H7 (cell line): ENCODE measurements at regions not wholly inside any gene's neighbourhood (a gene's known extent, or its start where the extent isn't known, plus 50 kb on each side); places are given as distances from the start of the nearest gene placed in this dataset.
"Not testable (repeated sequence)": the region's sequence is repeated elsewhere in the genome, so short reads cannot be mapped to it uniquely, and the experiment has no call there.

ENCODE experiments used
- DNase-seq: peaks from one replicate; pipeline ENCODE4 v3.0.0; 2012
- H3K27me3 ChIP-seq: 2 replicates; pipeline ENCODE4 v1.6.0; 2011; ENCODE audit warnings: mild to moderate bottlenecking, low read length; ENCODE audit not compliant: control insufficient read depth, insufficient read depth
- H3K36me3 ChIP-seq: replicated peaks from 2 replicates; pipeline ENCODE4 v1.5.1; 2011; ENCODE audit warnings: low read length; ENCODE audit not compliant: control insufficient read depth, insufficient read depth
- H3K4me3 ChIP-seq: 2 replicates; pipeline ENCODE4 v1.5.1; 2011; ENCODE audit warnings: low read depth, mild to moderate bottlenecking, control low read depth, low read length, moderate library complexity; ENCODE audit not compliant: insufficient read depth

DNA sequence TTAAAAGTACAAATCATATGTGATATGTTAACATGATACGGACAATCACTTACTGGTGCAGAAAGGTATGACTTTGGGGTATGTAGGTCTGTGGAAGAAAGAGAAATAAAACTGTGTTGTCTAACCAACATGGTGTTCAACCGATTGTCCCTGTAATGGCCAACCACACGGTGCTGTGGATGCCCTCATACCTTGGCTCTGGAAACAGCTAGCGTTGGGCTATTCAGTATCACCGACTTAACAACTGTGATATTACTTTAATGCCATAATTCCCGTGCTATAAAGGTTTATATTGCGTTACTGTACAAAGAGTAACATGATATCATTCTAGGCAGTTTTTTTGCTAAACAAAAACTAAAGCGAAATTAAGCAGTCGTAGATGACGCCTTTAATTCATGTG, 448.3 kb downstream of the EFNB2 start:
- H3K4me3 ChIP-seq, result no peak overlapping the region
- DNase-seq, result no peak
- H3K36me3 ChIP-seq, result no peaks in the 10 kb centered on the region
- no peaks in the 10 kb centered on the region for H3K27me3 ChIP-seq

DNA sequence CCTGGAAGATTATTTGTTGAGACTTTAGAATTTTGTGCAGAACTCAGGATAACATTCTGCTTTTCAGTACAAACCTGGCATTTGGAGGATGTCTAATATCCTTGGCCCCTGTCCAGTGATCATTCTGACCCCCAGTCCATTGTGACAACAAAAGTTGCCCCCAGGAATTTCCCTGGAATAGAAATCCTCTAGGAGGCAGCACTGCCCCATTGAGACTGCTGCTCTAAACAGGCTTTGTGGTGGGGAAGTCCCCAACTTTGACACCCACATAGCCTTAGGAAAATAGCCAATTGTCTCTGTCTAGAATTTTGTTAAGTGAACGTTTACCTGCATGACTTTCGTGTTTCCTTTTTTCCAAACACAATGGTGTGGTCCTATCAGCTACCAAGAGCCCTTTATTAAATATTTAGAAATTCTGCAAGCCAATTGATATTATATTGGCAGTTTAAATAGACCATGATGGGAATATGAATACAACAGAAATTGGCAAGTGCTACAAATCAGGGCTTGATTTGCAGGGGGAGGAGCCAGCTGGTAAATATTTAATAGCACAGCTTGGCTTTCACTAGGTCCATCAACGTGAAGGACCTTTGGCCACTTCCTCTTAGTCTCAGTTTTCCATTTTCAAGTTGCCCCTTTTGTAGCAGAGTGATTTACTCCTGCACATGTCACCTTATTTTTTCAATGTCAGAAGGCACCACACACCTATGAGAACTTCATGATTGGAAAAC, 451.7 kb downstream of the EFNB2 start:
- no peak overlapping the region for H3K4me3 ChIP-seq
- H3K27me3 ChIP-seq, result no peaks in the 10 kb centered on the region
- DNase-seq, result peak; percentile 70
- no peaks in the 10 kb centered on the region for H3K36me3 ChIP-seq

DNA sequence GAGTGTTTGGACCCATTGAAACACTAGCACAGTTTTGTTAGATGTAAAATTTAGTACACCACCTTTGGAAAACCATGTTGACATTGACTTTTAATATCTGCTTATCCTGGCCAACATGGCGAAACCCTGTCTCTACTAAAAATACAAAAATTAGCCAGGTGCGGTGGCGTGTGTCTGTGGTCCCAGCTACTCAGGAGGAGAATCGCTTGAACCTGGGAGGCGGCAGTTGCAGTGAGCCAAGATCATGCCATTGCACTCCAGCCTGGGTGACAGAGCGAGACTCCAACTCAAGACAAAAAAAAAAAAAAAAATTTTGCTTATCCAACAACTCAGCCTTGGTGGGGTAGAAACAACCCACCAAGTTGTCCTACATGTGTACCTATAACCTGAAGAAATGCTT, 454.2 kb downstream of the EFNB2 start:
- not testable (repeated sequence) for H3K27me3 ChIP-seq, H3K36me3 ChIP-seq, H3K4me3 ChIP-seq, DNase-seq

DNA sequence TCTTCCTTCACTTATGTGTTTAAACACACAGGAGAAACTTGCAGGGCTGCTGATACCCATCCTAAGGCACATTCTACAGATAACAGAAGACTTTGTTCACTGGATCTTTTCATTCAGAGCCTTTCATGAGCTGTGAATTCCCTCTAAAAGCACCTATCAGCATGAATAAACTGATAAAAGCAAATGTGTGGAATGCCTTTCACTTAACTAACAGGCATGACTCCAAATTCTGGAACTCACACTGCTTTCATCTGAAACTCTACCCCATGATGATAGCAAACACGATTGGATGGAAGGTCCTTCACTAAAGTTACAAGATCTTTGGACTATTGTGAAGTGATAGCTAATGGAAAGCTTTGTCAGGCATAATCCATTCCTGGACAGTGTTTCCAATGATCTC, 457.3 kb downstream of the EFNB2 start:
- DNase-seq, result no peak
- H3K27me3 ChIP-seq, result no peaks in the 10 kb centered on the region

DNA sequence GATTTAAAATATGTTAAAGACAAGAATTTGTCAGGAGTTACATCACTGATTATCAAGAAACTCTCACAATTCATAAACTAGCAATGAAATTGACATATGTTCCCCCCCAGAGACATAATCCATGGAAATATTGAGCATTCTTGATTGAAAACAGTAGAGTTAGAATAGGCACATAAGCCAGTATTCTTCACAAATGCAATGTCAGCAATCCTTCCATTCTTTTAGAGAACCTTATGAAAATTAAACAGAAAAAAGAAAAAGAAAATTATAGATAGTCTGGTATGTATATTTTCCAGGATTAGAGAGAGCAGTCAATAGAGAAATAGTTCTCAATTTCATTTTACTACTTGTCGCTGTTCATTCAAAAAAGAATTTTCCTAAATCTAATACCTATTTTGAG, 458.4 kb downstream of the EFNB2 start:
- Histone ChIP-seq H3K4me3 (no peak overlapping the region), H3K36me3 (no peaks in the 10 kb centered on the region), H3K27me3 (no peaks in the 10 kb centered on the region)
- DNase-seq, result no peak

More for the DNA sequence above, 457.3 kb downstream of the EFNB2 start:
- H3K36me3 ChIP-seq, result no peaks in the 10 kb centered on the region
- H3K4me3 ChIP-seq, result no peak overlapping the region

DNA sequence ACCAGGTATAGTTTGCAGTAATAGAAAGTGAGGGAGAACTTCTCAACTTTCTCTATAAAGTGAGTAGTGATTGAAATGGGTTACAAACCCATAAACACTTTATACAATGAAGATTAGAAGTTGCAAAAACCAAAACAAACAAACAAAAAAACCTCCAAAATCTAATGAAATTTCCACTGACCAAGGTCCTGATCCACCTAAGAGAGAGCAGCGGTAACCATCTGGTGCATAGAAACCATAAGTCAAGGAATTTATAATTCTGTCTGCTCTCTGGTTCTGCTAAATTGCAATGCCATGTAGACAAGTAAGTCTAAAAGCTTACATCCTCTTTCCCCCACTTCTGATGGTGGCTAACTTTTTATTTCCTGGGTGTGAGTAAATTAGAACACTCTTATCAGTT, 463.4 kb downstream of the EFNB2 start:
- H3K27me3 ChIP-seq, result no peaks in the 10 kb centered on the region
- H3K4me3 ChIP-seq, result no peak overlapping the region
- H3K36me3 ChIP-seq, result no peaks in the 10 kb centered on the region
- DNase-seq, result no peak

DNA sequence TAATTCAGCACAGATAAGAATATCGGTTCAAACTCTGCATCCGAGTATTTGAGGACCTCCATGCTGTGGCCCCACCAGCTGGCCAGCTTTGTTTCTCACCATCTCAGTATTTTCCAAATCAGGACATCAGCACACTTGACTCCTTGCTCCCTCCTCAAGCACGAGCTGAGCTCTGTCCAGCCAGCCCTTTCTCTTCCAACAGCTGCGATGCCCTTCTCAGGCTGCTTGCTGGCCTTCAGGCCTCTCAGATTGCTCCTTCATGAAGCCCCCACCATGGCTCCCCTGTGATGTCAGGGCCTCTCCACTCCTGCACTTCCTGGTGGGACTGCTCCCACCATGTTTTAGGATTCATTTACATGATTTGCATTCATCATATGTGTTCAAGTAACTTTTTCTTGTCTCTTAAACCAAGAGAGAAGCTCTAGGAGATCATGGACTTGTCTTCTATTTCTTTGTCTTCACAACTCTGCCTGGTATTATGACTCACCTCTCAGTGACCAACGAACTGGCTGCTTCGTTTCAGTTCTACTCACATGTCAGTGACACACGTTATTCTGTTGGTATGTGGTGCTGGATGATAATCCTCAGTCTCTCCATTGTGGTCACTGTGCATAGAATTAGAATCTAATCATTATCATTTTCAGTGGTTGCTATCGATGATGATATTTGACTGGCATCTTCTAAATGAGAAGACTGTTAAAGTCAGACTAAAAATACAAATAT, 471.7 kb downstream of the EFNB2 start:
- H3K4me3 ChIP-seq, result no peak overlapping the region
- H3K36me3 ChIP-seq, result no peaks in the 10 kb centered on the region
- no peak for DNase-seq
- H3K27me3 ChIP-seq, result no peaks in the 10 kb centered on the region

DNA sequence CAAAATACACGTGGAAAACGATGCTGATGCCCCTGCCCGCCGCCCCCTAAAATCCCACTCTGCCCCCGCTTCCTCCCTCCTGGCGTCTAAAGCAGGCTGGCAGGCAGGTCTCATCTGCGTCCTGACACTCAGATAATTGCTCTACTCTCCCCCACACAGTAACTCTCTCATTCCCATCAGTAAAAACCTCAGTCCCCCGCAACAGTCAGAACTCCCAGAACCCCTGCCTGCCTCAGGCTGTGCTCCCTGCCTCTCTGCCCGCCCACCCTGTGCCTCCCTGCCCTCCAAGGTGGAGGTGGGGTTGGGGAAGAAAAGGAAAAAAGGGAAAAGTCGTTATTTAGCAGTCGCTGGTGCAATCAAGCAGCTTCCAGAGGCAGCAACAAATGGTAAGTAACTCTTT, 473.7 kb downstream of the EFNB2 start:
- Histone ChIP-seq H3K4me3 (no peak overlapping the region), H3K36me3 (no peaks in the 10 kb centered on the region), H3K27me3 (no peaks in the 10 kb centered on the region)
- DNase-seq, result peak; percentile 29

DNA sequence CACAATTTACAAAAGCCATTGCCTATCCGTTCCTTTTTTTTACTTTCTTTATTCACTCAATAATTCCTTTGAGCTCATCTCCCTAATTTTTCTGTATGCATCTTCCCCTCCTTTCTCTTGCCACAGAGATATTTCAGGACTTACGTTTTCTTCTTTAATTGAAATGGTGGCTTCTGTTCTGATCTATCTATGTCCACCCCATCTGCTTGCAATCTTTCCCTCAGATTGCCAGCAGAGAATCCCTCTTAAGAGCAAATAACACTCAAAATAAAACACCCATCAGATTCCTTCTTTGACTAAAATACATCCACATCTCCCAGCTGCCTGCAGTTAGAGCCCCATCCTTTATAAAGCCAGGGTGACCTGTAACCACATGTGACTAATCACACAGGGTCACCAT, 478.6 kb downstream of the EFNB2 start:
- no peak for DNase-seq
- Histone ChIP-seq H3K4me3 (no peak overlapping the region), H3K27me3 (no peaks in the 10 kb centered on the region), H3K36me3 (no peaks in the 10 kb centered on the region)

DNA sequence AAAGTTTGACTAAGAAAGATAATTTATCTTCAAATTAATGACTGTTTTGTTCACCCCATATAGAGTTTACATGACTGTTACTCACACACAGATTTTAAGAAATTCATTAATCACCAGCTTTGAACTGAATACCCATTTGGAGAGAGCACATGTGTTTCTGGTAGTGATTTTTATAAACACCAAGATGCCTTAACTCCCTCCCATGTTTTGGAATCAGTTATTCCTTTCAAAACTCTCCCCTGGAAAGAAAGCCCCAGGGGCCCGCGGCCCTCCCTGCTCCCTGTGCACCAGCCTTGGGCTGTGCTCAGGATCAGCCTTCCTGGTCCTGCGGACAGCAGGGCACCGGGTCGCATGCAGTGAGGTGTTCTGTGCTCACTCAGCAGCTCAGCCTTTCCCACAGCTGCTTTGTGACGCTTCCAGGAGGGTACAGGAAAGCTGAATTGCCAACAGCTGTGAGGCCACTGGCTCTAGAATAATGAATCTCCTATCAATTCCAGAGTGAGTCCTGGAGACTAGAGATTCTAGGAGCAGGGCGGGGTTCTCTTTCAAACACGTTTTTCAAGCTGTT, 483.2 kb downstream of the EFNB2 start:
- Histone ChIP-seq H3K36me3 (no peaks in the 10 kb centered on the region), H3K27me3 (no peaks in the 10 kb centered on the region), H3K4me3 (no peak overlapping the region)
- peak; percentile 56 for DNase-seq

DNA sequence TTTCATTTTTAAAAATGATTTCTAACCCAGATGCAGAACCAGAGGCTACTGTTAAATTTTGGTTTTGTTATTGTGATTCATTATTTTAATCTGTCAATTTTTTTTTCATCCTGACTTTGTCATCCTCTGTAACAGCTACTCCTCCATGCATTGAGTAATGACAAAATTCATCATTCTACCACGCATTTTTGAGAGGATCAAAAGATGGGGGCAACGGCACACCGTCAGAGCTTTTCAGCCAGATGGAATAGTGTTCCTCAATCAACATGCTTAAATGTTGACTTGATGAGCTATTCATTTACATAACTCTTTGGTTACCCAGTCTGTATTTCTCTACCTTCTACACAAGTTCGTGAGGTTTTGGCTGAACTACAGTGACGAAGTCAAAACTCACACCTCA, 486.3 kb downstream of the EFNB2 start:
- Histone ChIP-seq H3K27me3 (no peaks in the 10 kb centered on the region), H3K4me3 (no peak overlapping the region), H3K36me3 (no peaks in the 10 kb centered on the region)
- no peak for DNase-seq

DNA sequence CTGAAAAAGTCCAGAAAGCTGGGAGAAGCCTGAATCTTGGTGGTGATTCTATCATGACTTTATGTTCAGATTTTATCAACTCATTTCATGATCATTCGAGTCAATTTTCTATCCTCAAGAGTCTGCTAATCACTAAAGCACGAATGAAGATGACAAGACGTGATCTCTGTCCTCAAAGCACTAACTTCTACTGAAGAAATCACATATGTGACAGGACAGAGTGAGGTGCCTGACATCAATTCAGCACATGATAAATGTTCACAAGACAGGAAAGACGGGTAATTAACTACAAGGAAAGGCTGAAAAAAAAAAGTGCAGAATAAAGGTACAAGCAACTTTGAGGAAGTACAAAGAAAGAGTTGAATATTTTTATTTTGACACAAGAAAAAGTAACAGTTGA, 487.1 kb downstream of the EFNB2 start:
- Histone ChIP-seq H3K4me3 (no peak overlapping the region), H3K36me3 (no peaks in the 10 kb centered on the region), H3K27me3 (no peaks in the 10 kb centered on the region)
- DNase-seq, result no peak

DNA sequence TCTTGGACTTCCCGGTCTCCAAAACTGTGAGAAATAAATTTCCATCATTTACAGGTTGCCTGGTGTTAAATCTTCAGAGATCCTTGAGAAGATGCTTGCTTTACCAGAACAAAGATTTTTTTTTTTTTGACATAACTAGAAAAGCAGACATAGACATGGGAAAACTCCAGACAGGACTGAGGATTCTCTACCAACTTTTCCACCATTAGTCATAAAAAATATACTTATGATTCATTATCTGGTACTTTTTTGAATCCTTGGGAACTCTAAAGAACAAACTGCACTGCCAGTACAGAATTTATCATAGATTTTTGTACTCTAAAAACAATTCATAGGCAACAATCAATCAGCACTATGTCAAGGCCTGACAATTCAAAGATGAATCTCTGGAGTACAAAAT, 487.6 kb downstream of the EFNB2 start:
- Histone ChIP-seq H3K36me3 (no peaks in the 10 kb centered on the region), H3K27me3 (no peaks in the 10 kb centered on the region), H3K4me3 (no peak overlapping the region)
- DNase-seq, result no peak

DNA sequence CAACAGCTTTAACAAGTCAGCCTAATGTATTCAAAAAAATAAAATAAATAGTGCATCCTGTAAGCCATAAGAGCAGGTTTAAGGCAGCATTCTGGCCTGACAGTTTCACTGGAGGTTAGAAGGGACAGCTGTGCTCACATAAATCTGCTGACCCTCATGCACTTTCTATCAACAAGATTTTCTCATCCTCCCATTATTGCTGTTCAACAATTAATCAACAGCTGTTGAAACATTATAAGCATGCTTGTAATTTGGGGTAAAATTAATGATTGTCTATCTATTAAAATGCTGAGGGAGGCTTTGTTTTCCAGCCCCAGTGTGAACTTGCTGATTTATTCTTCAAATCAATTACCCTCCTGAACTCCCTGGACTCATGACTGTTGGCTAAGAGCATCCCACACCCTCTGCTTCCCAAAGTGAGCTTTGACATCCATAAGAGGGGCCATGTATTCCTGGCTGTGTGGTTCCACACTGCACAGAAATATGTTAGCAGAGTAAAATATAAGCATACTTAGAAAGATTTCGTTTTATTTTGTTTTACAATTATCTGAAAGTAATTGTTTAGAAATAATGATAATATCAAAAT, 492.4 kb downstream of the EFNB2 start:
- Histone ChIP-seq H3K36me3 (no peaks in the 10 kb centered on the region), H3K27me3 (no peaks in the 10 kb centered on the region), H3K4me3 (no peak overlapping the region)
- no peak for DNase-seq

DNA sequence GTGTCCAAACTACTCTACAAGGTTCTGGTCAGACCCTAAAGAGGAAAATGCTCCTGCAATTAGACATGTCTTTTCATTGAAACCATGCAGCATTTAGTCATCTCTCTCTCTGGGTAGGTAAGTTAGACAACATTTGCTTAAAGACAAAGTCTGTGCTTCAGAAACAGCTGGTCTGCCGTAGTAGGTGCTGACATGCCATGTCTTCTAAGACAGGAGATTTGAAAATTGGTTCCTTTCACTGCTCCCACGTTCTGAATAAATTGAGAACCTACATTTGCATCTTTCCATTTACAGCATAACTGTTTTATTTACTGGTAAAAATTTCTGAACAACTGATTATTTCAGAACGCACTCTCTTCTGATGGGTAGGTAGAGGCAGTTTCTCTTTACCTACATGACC, 494.0 kb downstream of the EFNB2 start:
- no peak for DNase-seq
- Histone ChIP-seq H3K36me3 (no peaks in the 10 kb centered on the region), H3K27me3 (no peaks in the 10 kb centered on the region), H3K4me3 (no peak overlapping the region)
